GM12864 (cell line): ENCODE measurements at regions not wholly inside any gene's neighbourhood (a gene's known extent, or its start where the extent isn't known, plus 50 kb on each side); places are given as distances from the start of the nearest gene placed in this dataset.

Experiments
- DNase-seq: peaks from one replicate; pipeline ENCODE4 v3.0.0-alpha.2; 2011; ENCODE audit warnings: low read depth
- H3K4me3 ChIP-seq: 2 replicates; pipeline ENCODE4 v1.5.1; 2011; ENCODE audit warnings: mild to moderate bottlenecking, low read depth, low read length, control low read depth
- TF ChIP-seq, protein P1 (sequence below): IDR thresholded peaks from 2 replicates; pipeline ENCODE4 v1.5.1; 2011; ENCODE audit warnings: low read depth, mild to moderate bottlenecking, moderate library complexity, low read length, control low read depth, inconsistent platforms; ENCODE audit errors: missing control alignments

- H3K4me3 ChIP-seq, result no peak overlapping the region
- TF ChIP-seq, protein P1, sequence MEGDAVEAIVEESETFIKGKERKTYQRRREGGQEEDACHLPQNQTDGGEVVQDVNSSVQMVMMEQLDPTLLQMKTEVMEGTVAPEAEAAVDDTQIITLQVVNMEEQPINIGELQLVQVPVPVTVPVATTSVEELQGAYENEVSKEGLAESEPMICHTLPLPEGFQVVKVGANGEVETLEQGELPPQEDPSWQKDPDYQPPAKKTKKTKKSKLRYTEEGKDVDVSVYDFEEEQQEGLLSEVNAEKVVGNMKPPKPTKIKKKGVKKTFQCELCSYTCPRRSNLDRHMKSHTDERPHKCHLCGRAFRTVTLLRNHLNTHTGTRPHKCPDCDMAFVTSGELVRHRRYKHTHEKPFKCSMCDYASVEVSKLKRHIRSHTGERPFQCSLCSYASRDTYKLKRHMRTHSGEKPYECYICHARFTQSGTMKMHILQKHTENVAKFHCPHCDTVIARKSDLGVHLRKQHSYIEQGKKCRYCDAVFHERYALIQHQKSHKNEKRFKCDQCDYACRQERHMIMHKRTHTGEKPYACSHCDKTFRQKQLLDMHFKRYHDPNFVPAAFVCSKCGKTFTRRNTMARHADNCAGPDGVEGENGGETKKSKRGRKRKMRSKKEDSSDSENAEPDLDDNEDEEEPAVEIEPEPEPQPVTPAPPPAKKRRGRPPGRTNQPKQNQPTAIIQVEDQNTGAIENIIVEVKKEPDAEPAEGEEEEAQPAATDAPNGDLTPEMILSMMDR, result no peak
- DNase-seq, result no peak
These were observed 2056.8 kb upstream of the CELF4 start for GRCh38 chr18:39622431-39622830.

GRCh38 chr18:39620551-39621168 lies 2055.1 kb upstream of the CELF4 start:
- TF ChIP-seq, protein P1, result no peak
- no peak overlapping the region for H3K4me3 ChIP-seq

GRCh38 chr18:39618265-39619003 lies 2052.8 kb upstream of the CELF4 start:
- TF ChIP-seq, protein P1, result no peak
- H3K4me3 ChIP-seq, result no peak overlapping the region
- no peak for DNase-seq

More at GRCh38 chr18:39620551-39621168, 2055.1 kb upstream of the CELF4 start:
- no peak for DNase-seq

DNA sequence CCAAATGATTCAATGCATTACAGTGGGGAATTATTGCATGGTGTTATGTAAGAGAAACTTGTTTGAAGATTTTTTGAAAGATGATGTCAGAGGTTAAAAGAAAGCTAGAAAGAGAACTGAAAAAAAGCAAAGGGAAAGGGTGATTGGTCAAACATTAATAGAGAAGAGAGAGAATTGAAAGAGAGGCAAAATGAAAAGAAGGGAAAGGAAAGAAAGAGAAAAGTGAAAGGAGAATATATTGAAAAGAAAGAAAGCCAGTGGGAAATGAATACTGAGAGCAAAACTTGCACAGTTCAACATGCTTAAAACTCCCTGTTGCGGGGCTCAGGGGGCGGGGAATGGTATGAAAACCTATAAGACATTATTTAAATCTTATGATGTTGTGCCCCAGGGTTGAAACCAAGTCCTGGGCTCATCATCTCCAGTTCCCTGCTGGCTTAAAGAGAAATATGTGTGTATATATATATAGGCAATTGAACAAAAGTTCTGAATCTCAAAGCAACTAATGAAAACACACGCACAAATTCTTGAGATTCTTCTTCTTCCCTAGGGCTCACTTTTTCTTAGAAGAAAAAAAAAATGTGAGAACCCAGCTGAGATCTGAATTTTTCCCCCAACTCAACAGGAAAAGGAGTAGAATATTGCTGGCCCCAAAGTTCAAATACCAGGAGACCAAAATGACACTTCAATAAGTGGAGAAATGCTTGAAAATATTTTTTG lies 2045.9 kb upstream of the CELF4 start:
- DNase-seq, result no peak
- TF ChIP-seq, protein P1, result no peak
- H3K4me3 ChIP-seq, result no peak overlapping the region

- TF ChIP-seq, protein P1, result no peak
- no peak for DNase-seq
- no peak overlapping the region for H3K4me3 ChIP-seq
These were observed 2041.4 kb upstream of the CELF4 start for GRCh38 chr18:39607034-39607433.

GRCh38 chr18:39604836-39605235 lies 2039.2 kb upstream of the CELF4 start:
- DNase-seq, result no peak
- no peak overlapping the region for H3K4me3 ChIP-seq
- TF ChIP-seq, protein P1, result no peak
